Fibroblast of lung (primary cell): ENCODE measurements at regions not wholly inside any gene's neighbourhood (a gene's known extent, or its start where the extent isn't known, plus 50 kb on each side); places are given as distances from the start of the nearest gene placed in this dataset.

Experiments
- EZH2 ChIP-seq: IDR thresholded peaks from 2 replicates; pipeline ENCODE4 v1.5.1; 2012; ENCODE audit warnings: low read length, control low read depth, mild to moderate bottlenecking; ENCODE audit errors: missing control alignments
- TF ChIP-seq, protein P1 (sequence below), 2 donors: IDR thresholded peaks in 1 of 2; conservative IDR thresholded peaks in 1 of 2; 1 replicate in 1 of 2; 2 replicates in 1 of 2; pipeline ENCODE4 v1.5.1; 2011 to 2012; ENCODE audit warnings: low read length in 2 of 2, control low read depth in 1 of 2, inconsistent platforms in 1 of 2, low read depth in 1 of 2, mild to moderate bottlenecking in 1 of 2

DNA sequence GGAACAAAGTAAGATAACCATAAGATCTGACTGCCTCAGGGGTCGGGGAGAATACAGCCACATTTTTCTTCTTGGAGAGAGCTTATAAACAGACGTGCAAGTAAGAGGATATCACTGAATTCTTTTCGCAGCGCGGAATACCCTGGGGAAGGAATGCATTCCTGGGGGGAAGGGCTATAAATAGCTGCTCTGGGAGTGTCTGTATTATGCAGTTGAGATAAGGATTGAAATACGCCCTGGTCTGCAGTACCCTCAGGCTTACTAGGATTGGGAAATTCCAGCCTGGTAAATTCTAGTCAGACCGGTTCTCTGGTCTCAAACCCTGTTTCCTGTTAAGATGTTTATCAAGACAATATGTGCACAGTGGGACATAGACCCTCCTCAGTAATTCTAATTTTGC, 1491.7 kb upstream of the RAG2 start:
- TF ChIP-seq, protein P1, sequence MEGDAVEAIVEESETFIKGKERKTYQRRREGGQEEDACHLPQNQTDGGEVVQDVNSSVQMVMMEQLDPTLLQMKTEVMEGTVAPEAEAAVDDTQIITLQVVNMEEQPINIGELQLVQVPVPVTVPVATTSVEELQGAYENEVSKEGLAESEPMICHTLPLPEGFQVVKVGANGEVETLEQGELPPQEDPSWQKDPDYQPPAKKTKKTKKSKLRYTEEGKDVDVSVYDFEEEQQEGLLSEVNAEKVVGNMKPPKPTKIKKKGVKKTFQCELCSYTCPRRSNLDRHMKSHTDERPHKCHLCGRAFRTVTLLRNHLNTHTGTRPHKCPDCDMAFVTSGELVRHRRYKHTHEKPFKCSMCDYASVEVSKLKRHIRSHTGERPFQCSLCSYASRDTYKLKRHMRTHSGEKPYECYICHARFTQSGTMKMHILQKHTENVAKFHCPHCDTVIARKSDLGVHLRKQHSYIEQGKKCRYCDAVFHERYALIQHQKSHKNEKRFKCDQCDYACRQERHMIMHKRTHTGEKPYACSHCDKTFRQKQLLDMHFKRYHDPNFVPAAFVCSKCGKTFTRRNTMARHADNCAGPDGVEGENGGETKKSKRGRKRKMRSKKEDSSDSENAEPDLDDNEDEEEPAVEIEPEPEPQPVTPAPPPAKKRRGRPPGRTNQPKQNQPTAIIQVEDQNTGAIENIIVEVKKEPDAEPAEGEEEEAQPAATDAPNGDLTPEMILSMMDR (conservative IDR thresholded peaks at IDR 0.05 in 1 of 2, IDR thresholded peaks at IDR 0.05 in 1 of 2; ENCODE audit: low read depth in 1 of 2, low read length in 2 of 2): no peak
- no peak for TF ChIP-seq EZH2
